DOHH2 (cell line): ENCODE measurements at regions not wholly inside any gene's neighbourhood (a gene's known extent, or its start where the extent isn't known, plus 50 kb on each side); places are given as distances from the start of the nearest gene placed in this dataset.

Experiments
- H3F3A ChIP-seq: fragments of 200-600 bp; sonication (generic), shearing (Covaris generic); 2 replicates; pipeline ENCODE4 v1.6.0; 2016; ENCODE audit warnings: antibody characterized with exemption, mild to moderate bottlenecking; ENCODE audit not compliant: control insufficient read depth, insufficient read depth
- H3K27ac ChIP-seq: fragments of 200-600 bp; sonication (generic); 2 replicates; pipeline ENCODE4 v1.5.1; 2014; ENCODE audit warnings: low read depth, mild to moderate bottlenecking, low read length, moderate library complexity
- H3K27me3 ChIP-seq: fragments of 200-600 bp; sonication (generic); 2 replicates; pipeline ENCODE4 v1.6.1; 2014; ENCODE audit warnings: mild to moderate bottlenecking, low read length, mixed read lengths; ENCODE audit not compliant: control insufficient read depth
- H3K36me3 ChIP-seq: fragments of 200-600 bp; sonication (generic); 2 replicates; pipeline ENCODE4 v1.6.1; 2014; ENCODE audit warnings: mild to moderate bottlenecking, low read length, moderate library complexity, mixed read lengths; ENCODE audit not compliant: control insufficient read depth
- H3K4me1 ChIP-seq: fragments of 200-600 bp; sonication (generic); 2 replicates; pipeline ENCODE4 v1.6.1; 2014; ENCODE audit warnings: mild to moderate bottlenecking, low read length, mixed read lengths; ENCODE audit not compliant: control insufficient read depth
- H3K4me2 ChIP-seq: fragments of 200-600 bp; sonication (generic); 2 replicates; pipeline ENCODE4 v1.6.0; 2014; ENCODE audit warnings: mild to moderate bottlenecking, low read length, moderate library complexity
- H3K4me3 ChIP-seq: fragments of 200-600 bp; sonication (generic); 2 replicates; pipeline ENCODE4 v1.5.1; 2014; ENCODE audit warnings: mild to moderate bottlenecking, low read length, mixed read lengths
- H3K79me2 ChIP-seq: fragments of 200-600 bp; sonication (generic); 2 replicates; pipeline ENCODE4 v1.6.1; 2014; ENCODE audit warnings: mild to moderate bottlenecking, low read length, mixed read lengths; ENCODE audit not compliant: control insufficient read depth
- H3K9me2 ChIP-seq: fragments of 200-600 bp; sonication (generic); replicated peaks from 2 replicates; pipeline ENCODE4 v1.6.1; 2014; ENCODE audit warnings: mild to moderate bottlenecking, low read length, mixed read lengths; ENCODE audit not compliant: control insufficient read depth
- H3K9me3 ChIP-seq: fragments of 200-600 bp; sonication (generic); 2 replicates; pipeline ENCODE4 v1.6.1; 2014; ENCODE audit warnings: antibody characterized with exemption, low read length, mixed read lengths; ENCODE audit not compliant: control insufficient read depth, insufficient read depth
- H4K20me1 ChIP-seq: fragments of 200-600 bp; sonication (generic); 2 replicates; pipeline ENCODE4 v1.6.0; 2014; ENCODE audit warnings: low read depth, mild to moderate bottlenecking, antibody characterized with exemption, low read length, moderate library complexity; ENCODE audit not compliant: control insufficient read depth, insufficient read depth
- EZH2phosphoT487 ChIP-seq: fragments of 200-600 bp; sonication (generic); IDR thresholded peaks from 2 replicates; pipeline ENCODE4 v1.6.1; 2017; ENCODE audit warnings: borderline replicate concordance, mild to moderate bottlenecking, antibody characterized with exemption, low read length, moderate library complexity, mixed read lengths
- TF ChIP-seq, protein P1 (sequence below): fragments of 200-600 bp; sonication (generic); IDR thresholded peaks from one replicate; pipeline ENCODE4 v1.5.1; 2014; ENCODE audit warnings: antibody characterized with exemption, mild to moderate bottlenecking, low read depth, low read length; ENCODE audit not compliant: poor library complexity, severe bottlenecking

DNA sequence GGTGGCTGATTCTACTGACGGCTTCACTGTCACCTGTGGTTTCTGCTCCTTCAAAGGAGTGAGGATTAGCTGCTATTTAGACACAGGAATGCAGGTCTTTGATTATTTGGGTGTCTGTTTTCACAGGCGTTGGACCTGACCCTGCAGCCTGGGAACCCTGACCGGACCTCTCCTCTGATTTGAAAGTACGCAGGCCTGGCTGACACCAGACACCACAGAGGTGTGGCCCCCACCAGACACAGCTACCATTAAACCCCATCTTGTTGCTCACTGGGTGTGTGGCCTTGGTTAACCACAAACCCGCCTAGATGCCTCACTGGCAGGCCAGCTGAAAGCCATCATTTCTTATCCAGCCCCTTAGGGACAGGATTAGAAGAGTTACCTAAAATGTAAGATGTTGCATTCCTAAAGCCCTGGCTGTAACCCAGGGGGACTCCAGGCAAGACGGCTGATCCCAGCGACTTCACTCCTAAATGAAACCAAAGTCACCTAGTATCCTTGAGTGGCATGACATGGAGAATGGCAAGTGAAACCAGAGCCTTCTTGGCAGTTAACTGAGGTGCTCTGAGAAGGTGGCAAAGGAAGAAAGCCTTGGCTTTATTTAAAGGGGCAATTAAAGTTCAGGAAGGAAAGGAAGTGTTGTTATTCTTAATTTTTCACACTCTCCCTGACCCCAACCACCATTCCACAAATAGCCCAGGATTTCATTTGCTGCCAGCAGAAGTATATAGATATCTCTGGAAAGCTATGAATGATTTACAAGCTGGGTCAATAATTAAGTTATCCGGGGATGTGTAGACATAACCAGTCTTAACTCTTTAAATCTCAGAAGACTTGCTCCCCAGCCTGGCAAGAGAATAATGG is 169.9 kb downstream of the QRSL1 start:
- no peak for TF ChIP-seq EZH2phosphoT487
- TF ChIP-seq, protein P1, sequence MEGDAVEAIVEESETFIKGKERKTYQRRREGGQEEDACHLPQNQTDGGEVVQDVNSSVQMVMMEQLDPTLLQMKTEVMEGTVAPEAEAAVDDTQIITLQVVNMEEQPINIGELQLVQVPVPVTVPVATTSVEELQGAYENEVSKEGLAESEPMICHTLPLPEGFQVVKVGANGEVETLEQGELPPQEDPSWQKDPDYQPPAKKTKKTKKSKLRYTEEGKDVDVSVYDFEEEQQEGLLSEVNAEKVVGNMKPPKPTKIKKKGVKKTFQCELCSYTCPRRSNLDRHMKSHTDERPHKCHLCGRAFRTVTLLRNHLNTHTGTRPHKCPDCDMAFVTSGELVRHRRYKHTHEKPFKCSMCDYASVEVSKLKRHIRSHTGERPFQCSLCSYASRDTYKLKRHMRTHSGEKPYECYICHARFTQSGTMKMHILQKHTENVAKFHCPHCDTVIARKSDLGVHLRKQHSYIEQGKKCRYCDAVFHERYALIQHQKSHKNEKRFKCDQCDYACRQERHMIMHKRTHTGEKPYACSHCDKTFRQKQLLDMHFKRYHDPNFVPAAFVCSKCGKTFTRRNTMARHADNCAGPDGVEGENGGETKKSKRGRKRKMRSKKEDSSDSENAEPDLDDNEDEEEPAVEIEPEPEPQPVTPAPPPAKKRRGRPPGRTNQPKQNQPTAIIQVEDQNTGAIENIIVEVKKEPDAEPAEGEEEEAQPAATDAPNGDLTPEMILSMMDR: no peak
- no peaks in the 10 kb centered on the region for H3F3A ChIP-seq
- no peak overlapping the region for H3K4me2 ChIP-seq

DNA sequence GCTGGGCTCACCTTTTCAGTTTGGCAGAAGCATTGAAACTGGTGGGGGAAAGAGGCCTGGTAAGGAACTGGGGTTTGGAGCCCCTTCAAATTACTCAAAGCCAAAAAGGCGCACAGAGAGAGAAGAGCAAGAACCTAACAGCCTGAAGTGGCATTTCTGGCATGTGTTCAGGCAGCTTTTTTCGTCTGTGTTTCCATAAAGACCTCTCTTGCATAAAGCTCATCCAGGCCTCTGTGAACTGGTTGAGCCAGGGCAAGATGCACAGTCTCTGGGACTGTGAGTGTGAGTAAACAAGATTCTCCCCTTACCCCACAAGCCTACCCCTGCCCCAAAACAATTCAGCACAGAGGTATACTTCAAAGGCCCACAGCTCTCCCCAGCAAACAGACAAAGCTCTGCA is 167.8 kb downstream of the QRSL1 start:
- no peak overlapping the region for H3K27ac ChIP-seq
- H3K4me2 ChIP-seq: no peak overlapping the region
- no peaks in the 10 kb centered on the region for H3K36me3 ChIP-seq
- H3K27me3 ChIP-seq: no peaks in the 10 kb centered on the region
- no peaks in the 10 kb centered on the region for H3K9me3 ChIP-seq
- H3K79me2 ChIP-seq: no peaks in the 10 kb centered on the region
- no peaks in the 10 kb centered on the region for H3F3A ChIP-seq
- no peaks in the 10 kb centered on the region; the same call in 1 of the 2 replicates for H3K9me2 ChIP-seq
- H3K4me1 ChIP-seq: no peaks in the 10 kb centered on the region
- TF ChIP-seq, protein P1: no peak
- no peak for TF ChIP-seq EZH2phosphoT487
- H3K4me3 ChIP-seq: no peak overlapping the region
- no peaks in the 10 kb centered on the region for H4K20me1 ChIP-seq

More for the DNA sequence above, 169.9 kb downstream of the QRSL1 start:
- H3K79me2 ChIP-seq: no peaks in the 10 kb centered on the region
- no peak overlapping the region for H3K4me3 ChIP-seq
- H3K9me2 ChIP-seq: no peaks in the 10 kb centered on the region
- H4K20me1 ChIP-seq: no peaks in the 10 kb centered on the region
- H3K27ac ChIP-seq: no peak overlapping the region
- no peaks in the 10 kb centered on the region for H3K36me3 ChIP-seq
- no peaks in the 10 kb centered on the region for H3K27me3 ChIP-seq
- no peaks in the 10 kb centered on the region for H3K9me3 ChIP-seq
- no peaks in the 10 kb centered on the region for H3K4me1 ChIP-seq

DNA sequence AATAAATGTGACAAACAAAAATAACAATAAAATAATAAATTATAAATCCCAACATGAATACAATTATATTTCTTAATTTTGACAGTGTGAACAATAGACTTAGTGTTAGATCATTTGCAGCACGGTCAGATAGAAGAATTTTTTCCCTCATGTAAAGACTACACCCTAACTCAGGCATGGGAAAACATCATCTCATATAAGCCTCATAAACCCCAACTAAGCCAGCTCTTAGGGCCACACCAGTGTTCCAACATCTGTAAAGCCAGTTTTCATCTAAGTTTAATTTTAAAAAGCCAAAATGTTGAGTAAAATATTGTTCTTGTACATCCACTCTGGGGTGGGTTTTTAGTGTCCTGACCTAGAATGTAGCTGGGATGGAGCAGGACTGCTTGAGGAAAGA is 167.4 kb downstream of the QRSL1 start:
- no peak overlapping the region for H3K27ac ChIP-seq
- no peaks in the 10 kb centered on the region for H3F3A ChIP-seq
- H3K9me3 ChIP-seq: no peaks in the 10 kb centered on the region
- H3K4me3 ChIP-seq: no peak overlapping the region
- no peaks in the 10 kb centered on the region; the same call in 1 of the 2 replicates for H3K9me2 ChIP-seq
- TF ChIP-seq, protein P1: no peak
- no peak for TF ChIP-seq EZH2phosphoT487
- H3K79me2 ChIP-seq: no peaks in the 10 kb centered on the region
- H3K27me3 ChIP-seq: no peaks in the 10 kb centered on the region
- H3K36me3 ChIP-seq: no peaks in the 10 kb centered on the region
- H3K4me2 ChIP-seq: no peak overlapping the region
- no peaks in the 10 kb centered on the region for H3K4me1 ChIP-seq
- no peaks in the 10 kb centered on the region for H4K20me1 ChIP-seq
